NCI-H748 (cell line): ENCODE measurements at regions not wholly inside any gene's neighbourhood (a gene's known extent, or its start where the extent isn't known, plus 50 kb on each side); places are given as distances from the start of the nearest gene placed in this dataset.

Experiments used
- DNase-seq: peaks from one replicate; lab custom pipeline; 2025; ENCODE audit not compliant: unreplicated experiment; lab: John Stamatoyannopoulos, UW

- peak; percentile 16 for DNase-seq
Measured at GRCh38 chrX:93791304-93791703, 117.3 kb downstream of the FAM133A start.
